Panc1 (cell line): ENCODE measurements at regions not wholly inside any gene's neighbourhood (a gene's known extent, or its start where the extent isn't known, plus 50 kb on each side); places are given as distances from the start of the nearest gene placed in this dataset.

ENCODE experiments used
- ATAC-seq: fragments of 200-7000 bp; cut with Tn5 transposase; 2 replicates; pipeline ENCODE4 v1.9.1; 2020; ENCODE audit warnings: mild to moderate bottlenecking, moderate library complexity
- BruUV-seq: library from RNA; stranded (reverse); fragments of 400-500 nt; replicated peaks from 2 replicates; lab custom pipeline; 2021; lab: Mats Ljungman, UMichigan
- CTCF ChIA-PET: fragments of 300-600 bp; sonication (Branson Sonifier 250); formaldehyde crosslinking; loops from one replicate; lab custom pipeline; 2022; ENCODE audit warnings: antibody characterized with exemption; lab: Charles Lee
- POLR2A ChIA-PET: fragments of 300-600 bp; sonication (Branson Sonifier 250); formaldehyde crosslinking; loops from one replicate; lab custom pipeline; 2022; ENCODE audit warnings: antibody characterized with exemption; lab: Charles Lee
- DNase-seq: peaks from one replicate; pipeline ENCODE4 v3.0.0-alpha.2; 2010; ENCODE audit warnings: low read depth, low spot score
- H3K27ac ChIP-seq: 2 replicates; pipeline ENCODE4 v1.5.1; 2011; ENCODE audit warnings: mild to moderate bottlenecking, low read length, inconsistent platforms
- H3K27me3 ChIP-seq: fragments of 200-500 bp; sonication (Bioruptor generic); 2 replicates; pipeline ENCODE4 v1.6.0; 2014; ENCODE audit warnings: low read length, inconsistent platforms; ENCODE audit not compliant: control insufficient read depth, insufficient read depth
- H3K36me3 ChIP-seq: fragments of 200-500 bp; sonication (Bioruptor generic); 2 replicates; pipeline ENCODE4 v1.5.1; 2014; ENCODE audit warnings: inconsistent platforms, mild to moderate bottlenecking, low read length, moderate library complexity; ENCODE audit not compliant: control insufficient read depth, insufficient read depth
- H3K4me1 ChIP-seq: 2 replicates; pipeline ENCODE4 v1.5.1; 2011; ENCODE audit warnings: inconsistent platforms, mild to moderate bottlenecking, low read length, moderate library complexity; ENCODE audit not compliant: control insufficient read depth, insufficient read depth
- H3K4me3 ChIP-seq, 2 experiments: 2 replicates each; pipeline ENCODE4 v1.5.1; 2011 to 2012; ENCODE audit warnings: low read depth in 2 of 2, low read length in 2 of 2, mild to moderate bottlenecking in 2 of 2, inconsistent platforms in 1 of 2, moderate library complexity in 1 of 2
- H3K9me3 ChIP-seq: fragments of 200-500 bp; sonication (Bioruptor generic); 2 replicates; pipeline ENCODE4 v1.5.1; 2014; ENCODE audit warnings: low read depth, mild to moderate bottlenecking, inconsistent platforms, low read length, moderate library complexity; ENCODE audit not compliant: control insufficient read depth, insufficient read depth
- POLR2AphosphoS5 ChIP-seq: IDR thresholded peaks from 2 replicates; pipeline ENCODE4 v1.6.1; 2012; ENCODE audit warnings: mild to moderate bottlenecking, low read depth, low read length, moderate library complexity
- SIN3A ChIP-seq: IDR thresholded peaks from 2 replicates; pipeline ENCODE4 v1.6.1; 2012; ENCODE audit warnings: low read depth, mild to moderate bottlenecking, low read length, moderate library complexity, borderline replicate concordance; ENCODE audit not compliant: insufficient read depth
- TCF7L2 ChIP-seq: IDR thresholded peaks from 2 replicates; pipeline ENCODE4 v1.6.1; 2011; ENCODE audit warnings: mild to moderate bottlenecking, low read depth, low read length, inconsistent platforms
- in situ Hi-C: cut with HindIII; loops from 2 replicates; pipeline ENCODE4 v1.10.0; 2016; ENCODE audit warnings: low sequenced_read_pairs, low pct_unique_long_range_greater_than_20kb
- intact Hi-C: fragments of 100-400 bp; cut with micrococcal nuclease; formaldehyde crosslinking; loops from one replicate; pipeline ENCODE4 v1.10.0; 2022; ENCODE audit not compliant: unreplicated experiment
- TF ChIP-seq, protein P1 (sequence below), 2 experiments: IDR thresholded peaks; 2 replicates each; pipeline ENCODE4 v1.6.1; 2011 to 2012; ENCODE audit warnings: low read depth in 2 of 2, control low read depth in 1 of 2, low read length in 1 of 2, mild to moderate bottlenecking in 1 of 2, moderate library complexity in 1 of 2; ENCODE audit not compliant: insufficient read depth in 1 of 2
- TF ChIP-seq, protein P2 (sequence below): fragments of 450-650 bp; IDR thresholded peaks from 2 replicates; pipeline ENCODE4 v1.5.1; 2017; ENCODE audit warnings: mild to moderate bottlenecking

DNA sequence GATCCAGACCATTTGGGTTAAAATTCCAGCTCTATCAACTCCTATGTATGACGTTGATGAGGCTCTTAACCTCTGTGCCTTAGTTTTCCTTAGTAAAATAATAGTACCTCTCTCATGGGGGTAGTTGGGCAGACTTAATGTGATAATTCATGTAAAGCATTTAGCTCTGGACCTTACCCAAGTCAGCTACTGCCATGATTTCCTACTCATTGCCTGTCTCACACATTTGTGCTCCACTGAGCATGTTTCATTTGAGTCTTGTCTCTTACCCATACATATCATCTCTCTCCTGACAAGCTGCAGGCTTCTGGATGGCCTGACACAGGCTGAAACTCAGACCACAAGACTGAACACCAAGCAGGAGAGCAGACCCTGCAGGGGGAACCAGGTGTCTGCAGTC, 77.7 kb upstream of the ZBTB40 start:
- CTCF ChIA-PET = no interaction called here
- no peak for DNase-seq
- Histone ChIP-seq H3K4me1 (no peaks in the 10 kb centered on the region), H3K27ac (no peak overlapping the region), H3K4me3 (no peak overlapping the region), H3K27me3 (peaks cover 14% of the 10 kb centered on the region), H3K9me3 (no peaks in the 10 kb centered on the region; the same call in 1 of the 2 replicates), H3K36me3 (no peaks in the 10 kb centered on the region)
- POLR2A ChIA-PET = no interaction called here
- no peak for ATAC-seq
- TF ChIP-seq SIN3A (no peak), POLR2AphosphoS5 (no peak), TCF7L2 (no peak)
- TF ChIP-seq, protein P1, sequence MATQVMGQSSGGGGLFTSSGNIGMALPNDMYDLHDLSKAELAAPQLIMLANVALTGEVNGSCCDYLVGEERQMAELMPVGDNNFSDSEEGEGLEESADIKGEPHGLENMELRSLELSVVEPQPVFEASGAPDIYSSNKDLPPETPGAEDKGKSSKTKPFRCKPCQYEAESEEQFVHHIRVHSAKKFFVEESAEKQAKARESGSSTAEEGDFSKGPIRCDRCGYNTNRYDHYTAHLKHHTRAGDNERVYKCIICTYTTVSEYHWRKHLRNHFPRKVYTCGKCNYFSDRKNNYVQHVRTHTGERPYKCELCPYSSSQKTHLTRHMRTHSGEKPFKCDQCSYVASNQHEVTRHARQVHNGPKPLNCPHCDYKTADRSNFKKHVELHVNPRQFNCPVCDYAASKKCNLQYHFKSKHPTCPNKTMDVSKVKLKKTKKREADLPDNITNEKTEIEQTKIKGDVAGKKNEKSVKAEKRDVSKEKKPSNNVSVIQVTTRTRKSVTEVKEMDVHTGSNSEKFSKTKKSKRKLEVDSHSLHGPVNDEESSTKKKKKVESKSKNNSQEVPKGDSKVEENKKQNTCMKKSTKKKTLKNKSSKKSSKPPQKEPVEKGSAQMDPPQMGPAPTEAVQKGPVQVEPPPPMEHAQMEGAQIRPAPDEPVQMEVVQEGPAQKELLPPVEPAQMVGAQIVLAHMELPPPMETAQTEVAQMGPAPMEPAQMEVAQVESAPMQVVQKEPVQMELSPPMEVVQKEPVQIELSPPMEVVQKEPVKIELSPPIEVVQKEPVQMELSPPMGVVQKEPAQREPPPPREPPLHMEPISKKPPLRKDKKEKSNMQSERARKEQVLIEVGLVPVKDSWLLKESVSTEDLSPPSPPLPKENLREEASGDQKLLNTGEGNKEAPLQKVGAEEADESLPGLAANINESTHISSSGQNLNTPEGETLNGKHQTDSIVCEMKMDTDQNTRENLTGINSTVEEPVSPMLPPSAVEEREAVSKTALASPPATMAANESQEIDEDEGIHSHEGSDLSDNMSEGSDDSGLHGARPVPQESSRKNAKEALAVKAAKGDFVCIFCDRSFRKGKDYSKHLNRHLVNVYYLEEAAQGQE (IDR thresholded peaks at IDR 0.05; ENCODE audit: insufficient read depth in 1 of 2, low read depth in 2 of 2, low read length in 1 of 2) = no peak
- TF ChIP-seq, protein P2, sequence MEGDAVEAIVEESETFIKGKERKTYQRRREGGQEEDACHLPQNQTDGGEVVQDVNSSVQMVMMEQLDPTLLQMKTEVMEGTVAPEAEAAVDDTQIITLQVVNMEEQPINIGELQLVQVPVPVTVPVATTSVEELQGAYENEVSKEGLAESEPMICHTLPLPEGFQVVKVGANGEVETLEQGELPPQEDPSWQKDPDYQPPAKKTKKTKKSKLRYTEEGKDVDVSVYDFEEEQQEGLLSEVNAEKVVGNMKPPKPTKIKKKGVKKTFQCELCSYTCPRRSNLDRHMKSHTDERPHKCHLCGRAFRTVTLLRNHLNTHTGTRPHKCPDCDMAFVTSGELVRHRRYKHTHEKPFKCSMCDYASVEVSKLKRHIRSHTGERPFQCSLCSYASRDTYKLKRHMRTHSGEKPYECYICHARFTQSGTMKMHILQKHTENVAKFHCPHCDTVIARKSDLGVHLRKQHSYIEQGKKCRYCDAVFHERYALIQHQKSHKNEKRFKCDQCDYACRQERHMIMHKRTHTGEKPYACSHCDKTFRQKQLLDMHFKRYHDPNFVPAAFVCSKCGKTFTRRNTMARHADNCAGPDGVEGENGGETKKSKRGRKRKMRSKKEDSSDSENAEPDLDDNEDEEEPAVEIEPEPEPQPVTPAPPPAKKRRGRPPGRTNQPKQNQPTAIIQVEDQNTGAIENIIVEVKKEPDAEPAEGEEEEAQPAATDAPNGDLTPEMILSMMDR = no peak
- in situ Hi-C loops = no loop called here
- BruUV-seq = no TSS peak
- intact Hi-C loops = no loop called here

DNA sequence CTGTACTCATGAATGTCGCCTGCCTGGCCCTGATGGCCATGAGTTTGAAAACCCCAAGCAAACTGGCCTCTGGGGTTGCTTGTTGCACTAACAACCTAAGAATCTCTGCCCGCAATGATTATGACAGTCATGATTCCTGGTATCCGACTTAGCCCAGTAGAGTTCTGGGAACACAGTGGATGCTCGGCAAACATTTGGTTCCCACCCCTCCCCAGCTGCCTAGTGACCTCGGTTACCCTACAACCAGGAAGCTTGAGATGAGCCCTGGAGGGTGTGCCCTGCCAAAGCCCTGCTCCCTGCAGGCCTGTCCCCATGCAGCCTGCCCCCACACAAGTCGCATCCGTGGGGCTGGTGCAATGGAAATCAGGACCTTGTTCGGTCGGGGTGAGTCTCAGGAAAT, 76.0 kb upstream of the ZBTB40 start:
- no TSS peak for BruUV-seq
- ChIA-PET POLR2A (no interaction called here), CTCF (no interaction called here)
- H3K9me3 ChIP-seq = no peaks in the 10 kb centered on the region; the same call in 1 of the 2 replicates
- no peaks in the 10 kb centered on the region for H3K4me1 ChIP-seq
- in situ Hi-C loops = no loop called here
- TF ChIP-seq POLR2AphosphoS5 (no peak), SIN3A (no peak), TCF7L2 (no peak)
- TF ChIP-seq, protein P1 (IDR thresholded peaks at IDR 0.05; ENCODE audit: insufficient read depth in 1 of 2, low read depth in 2 of 2, low read length in 1 of 2) = no peak
- TF ChIP-seq, protein P2 = no peak
- peaks cover under 1% of the 10 kb centered on the region for H3K27me3 ChIP-seq
- DNase-seq (no peak), ATAC-seq (no peak; the same call in 1 of the 2 replicates)
- H3K27ac ChIP-seq = no peak overlapping the region
- no peak overlapping the region for H3K4me3 ChIP-seq
- no peaks in the 10 kb centered on the region for H3K36me3 ChIP-seq
- intact Hi-C loops = no loop called here
